ENCODE measurements at regions not wholly inside any gene's neighbourhood (a gene's known extent, or its start where the extent isn't known, plus 50 kb on each side); places are given as distances from the start of the nearest gene placed in this dataset.
"Not testable (repeated sequence)": the region's sequence is repeated elsewhere in the genome, so short reads cannot be mapped to it uniquely, and the experiment has no call there.

- Histone ChIP-seq H3K27me3 (ENCODE audit: control insufficient read depth, insufficient read depth, low read length) (no peaks in the 10 kb centered on the region), H3K36me3 (ENCODE audit: control insufficient read depth, insufficient read depth, low read length) (no peaks in the 10 kb centered on the region), H3K4me3 (ENCODE audit: low read depth, low read length) (no peak overlapping the region)
- DNase-seq (ENCODE audit: low read depth) (no peak), FAIRE-seq (no peak)
- TF ChIP-seq CTCF (IDR thresholded peaks at IDR 0.05; ENCODE audit: insufficient read depth, low read length, severe bottlenecking), result no peak
Measured at GRCh38 chr4:42767669-42768068, 110.8 kb upstream of the ATP8A1 start.

- Histone ChIP-seq H3K27me3 (ENCODE audit: control insufficient read depth, insufficient read depth, low read length) (no peaks in the 10 kb centered on the region), H3K36me3 (ENCODE audit: control insufficient read depth, insufficient read depth, low read length) (no peaks in the 10 kb centered on the region), H3K4me3 (ENCODE audit: low read depth, low read length) (no peak overlapping the region)
- no peak for FAIRE-seq
- no peak for TF ChIP-seq CTCF (IDR thresholded peaks at IDR 0.05; ENCODE audit: insufficient read depth, low read length, severe bottlenecking)
- no peak for DNase-seq (ENCODE audit: low read depth)
Measured at GRCh38 chr4:42761804-42762203, 104.9 kb upstream of the ATP8A1 start.

- not testable (repeated sequence) for FAIRE-seq
Measured at GRCh38 chr4:42754965-42755364, 98.1 kb upstream of the ATP8A1 start.

GRCh38 chr4:42751587-42751986 lies 94.7 kb upstream of the ATP8A1 start:
- Histone ChIP-seq H3K36me3 (ENCODE audit: control insufficient read depth, insufficient read depth, low read length) (no peaks in the 10 kb centered on the region), H3K4me3 (ENCODE audit: low read depth, low read length) (no peak overlapping the region), H3K27me3 (ENCODE audit: control insufficient read depth, insufficient read depth, low read length) (no peaks in the 10 kb centered on the region)
- TF ChIP-seq CTCF (IDR thresholded peaks at IDR 0.05; ENCODE audit: insufficient read depth, low read length, severe bottlenecking), result no peak
- FAIRE-seq (no peak), DNase-seq (ENCODE audit: low read depth) (no peak)

More at GRCh38 chr4:42754965-42755364, 98.1 kb upstream of the ATP8A1 start:
- H3K36me3 ChIP-seq (ENCODE audit: control insufficient read depth, insufficient read depth, low read length); H3K4me3 ChIP-seq (ENCODE audit: low read depth, low read length); H3K27me3 ChIP-seq (ENCODE audit: control insufficient read depth, insufficient read depth, low read length); DNase-seq (ENCODE audit: low read depth): not testable (repeated sequence)

GRCh38 chr4:42750856-42751255 lies 94.0 kb upstream of the ATP8A1 start:
- H3K36me3 ChIP-seq (ENCODE audit: control insufficient read depth, insufficient read depth, low read length), result no peaks in the 10 kb centered on the region
- no peaks in the 10 kb centered on the region for H3K27me3 ChIP-seq (ENCODE audit: control insufficient read depth, insufficient read depth, low read length)
- no peak overlapping the region for H3K4me3 ChIP-seq (ENCODE audit: low read depth, low read length)
- TF ChIP-seq CTCF (IDR thresholded peaks at IDR 0.05; ENCODE audit: insufficient read depth, low read length, severe bottlenecking), result no peak
- no peak for FAIRE-seq
- no peak for DNase-seq (ENCODE audit: low read depth)

- no peak for DNase-seq (ENCODE audit: low read depth)
- no peaks in the 10 kb centered on the region for H3K36me3 ChIP-seq (ENCODE audit: control insufficient read depth, insufficient read depth, low read length)
- no peak for FAIRE-seq
Measured at GRCh38 chr4:42750091-42750490, 93.2 kb upstream of the ATP8A1 start.

More at GRCh38 chr4:42750091-42750490, 93.2 kb upstream of the ATP8A1 start:
- Histone ChIP-seq H3K4me3 (ENCODE audit: low read depth, low read length) (no peak overlapping the region), H3K27me3 (ENCODE audit: control insufficient read depth, insufficient read depth, low read length) (no peaks in the 10 kb centered on the region)
- TF ChIP-seq CTCF (IDR thresholded peaks at IDR 0.05; ENCODE audit: insufficient read depth, low read length, severe bottlenecking), result no peak

All from bronchial epithelial cell (primary cell).